ENCODE measurements at regions not wholly inside any gene's neighbourhood (a gene's known extent, or its start where the extent isn't known, plus 50 kb on each side); places are given as distances from the start of the nearest gene placed in this dataset.

- TF ChIP-seq CTCF (IDR thresholded peaks at IDR 0.05): no peak
- no peak for TF ChIP-seq ZFX (IDR thresholded peaks at IDR 0.05; ENCODE audit: borderline replicate concordance)
Measured at GRCh38 chr15:55124616-55125015, 72.1 kb downstream of the RSL24D1 start.
